Activated CD8-positive, alpha-beta T cell treated with anti-CD3 and anti-CD28 coated beads for 36 hours (primary cell): ENCODE measurements at regions not wholly inside any gene's neighbourhood (a gene's known extent, or its start where the extent isn't known, plus 50 kb on each side); places are given as distances from the start of the nearest gene placed in this dataset.

ENCODE experiments used
- ATAC-seq: fragments of 200-7000 bp; cut with Tn5 transposase; one replicate; pipeline ENCODE4 v1.10.0; 2021; ENCODE audit warnings: mild to moderate bottlenecking, moderate library complexity
- CTCF ChIA-PET: fragments of 350-600 bp; sonication (Branson Sonifier 250); formaldehyde crosslinking; loops from one replicate; lab custom pipeline; 2021; ENCODE audit warnings: antibody characterized with exemption; lab: Charles Lee
- POLR2A ChIA-PET: fragments of 350-600 bp; sonication (Branson Sonifier 250); formaldehyde crosslinking; loops from one replicate; lab custom pipeline; 2021; ENCODE audit warnings: antibody characterized with exemption; lab: Charles Lee
- DNase-seq: peaks from one replicate; pipeline ENCODE4 v3.0.0-alpha.2; 2020
- H3K27ac Mint-ChIP-seq: one replicate; pipeline ENCODE4 v1.8.0; 2021; ENCODE audit warnings: mild to moderate bottlenecking, mixed read lengths
- H3K27me3 Mint-ChIP-seq: one replicate; pipeline ENCODE4 v1.8.0; 2021; ENCODE audit warnings: mixed read lengths
- H3K36me3 Mint-ChIP-seq: one replicate; pipeline ENCODE4 v1.8.0; 2021; ENCODE audit warnings: low read depth, mixed read lengths
- H3K4me1 Mint-ChIP-seq: one replicate; pipeline ENCODE4 v1.8.0; 2021; ENCODE audit warnings: low read depth, mixed read lengths
- H3K4me3 Mint-ChIP-seq: one replicate; pipeline ENCODE4 v1.8.0; 2021; ENCODE audit warnings: mild to moderate bottlenecking, moderate library complexity, mixed read lengths
- H3K9me3 Mint-ChIP-seq: one replicate; pipeline ENCODE4 v1.8.0; 2021; ENCODE audit warnings: mixed read lengths
- CTCF ChIP-seq: fragments of 200-600 bp; IDR thresholded peaks from one replicate; pipeline ENCODE4 v1.8.0; 2022; ENCODE audit warnings: antibody characterized with exemption, mild to moderate bottlenecking
- intact Hi-C: fragments of 100-400 bp; cut with micrococcal nuclease; formaldehyde crosslinking; loops from one replicate; pipeline ENCODE4 v1.10.0; 2022

GRCh38 chr3:74303711-74304110, 310.7 kb downstream of the CNTN3 start:
- intact Hi-C loops: no loop called here

GRCh38 chr3:74302969-74303368, 311.5 kb downstream of the CNTN3 start:
- no peaks in the 10 kb centered on the region for H3K27me3 Mint-ChIP-seq
- CTCF ChIA-PET: interaction anchor here (1.3 kb wide), 1 partner anchor 23 kb away, joined by 3 read pairs; no protein-coding TSS in a partner anchor
- no peak for DNase-seq
- peaks cover 3% of the 10 kb centered on the region for H3K9me3 Mint-ChIP-seq
- no peak overlapping the region for H3K4me3 Mint-ChIP-seq
- intact Hi-C loops: no loop called here
- no peaks in the 10 kb centered on the region for H3K36me3 Mint-ChIP-seq
- no peak overlapping the region for H3K27ac Mint-ChIP-seq
- no peak for ATAC-seq
- TF ChIP-seq CTCF: no peak
- H3K4me1 Mint-ChIP-seq: no peaks in the 10 kb centered on the region
- POLR2A ChIA-PET: no interaction called here

More at GRCh38 chr3:74303711-74304110, 310.7 kb downstream of the CNTN3 start:
- TF ChIP-seq CTCF: no peak
- ATAC-seq (no peak), DNase-seq (no peak)
- ChIA-PET CTCF (interaction anchor here (1.3 kb wide), 1 partner anchor 22 kb away, joined by 3 read pairs; no protein-coding TSS in a partner anchor), POLR2A (no interaction called here)
- no peaks in the 10 kb centered on the region for H3K4me1 Mint-ChIP-seq
- no peaks in the 10 kb centered on the region for H3K36me3 Mint-ChIP-seq
- H3K9me3 Mint-ChIP-seq: peaks cover 3% of the 10 kb centered on the region
- no peaks in the 10 kb centered on the region for H3K27me3 Mint-ChIP-seq
- H3K27ac Mint-ChIP-seq: no peak overlapping the region
- H3K4me3 Mint-ChIP-seq: no peak overlapping the region

GRCh38 chr3:74302281-74302680, 312.2 kb downstream of the CNTN3 start:
- ATAC-seq: no peak
- POLR2A ChIA-PET: no interaction called here
- no peak for DNase-seq
- Mint-ChIP-seq H3K4me3 (no peak overlapping the region), H3K9me3 (peaks cover 4% of the 10 kb centered on the region), H3K27ac (no peak overlapping the region), H3K27me3 (no peaks in the 10 kb centered on the region), H3K36me3 (no peaks in the 10 kb centered on the region), H3K4me1 (no peaks in the 10 kb centered on the region)
- no peak for TF ChIP-seq CTCF
- intact Hi-C loops: no loop called here
- CTCF ChIA-PET: no interaction called here

GRCh38 chr3:74301056-74301455, 313.4 kb downstream of the CNTN3 start:
- no peaks in the 10 kb centered on the region for H3K27me3 Mint-ChIP-seq
- H3K36me3 Mint-ChIP-seq: no peaks in the 10 kb centered on the region
- ChIA-PET CTCF (no interaction called here), POLR2A (no interaction called here)
- ATAC-seq (no peak), DNase-seq (no peak)
- peaks cover 4% of the 10 kb centered on the region for H3K9me3 Mint-ChIP-seq
- no peaks in the 10 kb centered on the region for H3K4me1 Mint-ChIP-seq
- H3K4me3 Mint-ChIP-seq: no peak overlapping the region
- TF ChIP-seq CTCF: no peak
- H3K27ac Mint-ChIP-seq: no peak overlapping the region
- intact Hi-C loops: no loop called here

GRCh38 chr3:74295479-74295878, 319.0 kb downstream of the CNTN3 start:
- intact Hi-C loops: no loop called here
- Mint-ChIP-seq H3K36me3 (no peaks in the 10 kb centered on the region), H3K4me1 (no peaks in the 10 kb centered on the region), H3K9me3 (peaks cover 13% of the 10 kb centered on the region), H3K4me3 (no peak overlapping the region), H3K27me3 (no peaks in the 10 kb centered on the region), H3K27ac (no peak overlapping the region)
- DNase-seq: no peak
- ATAC-seq: no peak
- TF ChIP-seq CTCF: no peak
- CTCF ChIA-PET: no interaction called here
- POLR2A ChIA-PET: no interaction called here
